GM23338 (cell line): ENCODE measurements at regions not wholly inside any gene's neighbourhood (a gene's known extent, or its start where the extent isn't known, plus 50 kb on each side); places are given as distances from the start of the nearest gene placed in this dataset.

Experiments used
- CREB1 ChIP-seq: fragments of 250-450 bp; sonication (Bioruptor Pico); IDR thresholded peaks from 2 replicates; pipeline ENCODE4 v1.5.0; 2020; ENCODE audit warnings: low read depth, mild to moderate bottlenecking, moderate library complexity
- EZH2 ChIP-seq: fragments of 200-600 bp; sonication (generic); IDR thresholded peaks from one replicate; pipeline ENCODE4 v1.8.0; 2017; ENCODE audit warnings: antibody characterized with exemption, mild to moderate bottlenecking, low read depth; ENCODE audit not compliant: unreplicated experiment
- EZH2phosphoT487 ChIP-seq: fragments of 200-600 bp; sonication (generic); IDR thresholded peaks from one replicate; pipeline ENCODE4 v1.8.1; 2018; ENCODE audit warnings: antibody characterized with exemption; ENCODE audit not compliant: unreplicated experiment
- JUNB ChIP-seq: IDR thresholded peaks from one replicate; pipeline ENCODE4 v1.6.1; 2016; ENCODE audit warnings: antibody characterized with exemption; ENCODE audit not compliant: unreplicated experiment
- POLR2AphosphoS5 ChIP-seq: IDR thresholded peaks from 2 replicates; pipeline ENCODE4 v1.6.1; 2016; ENCODE audit warnings: antibody characterized with exemption, low read depth
- STAT1 ChIP-seq: IDR thresholded peaks from one replicate; pipeline ENCODE4 v1.6.1; 2016; ENCODE audit warnings: antibody characterized with exemption; ENCODE audit not compliant: unreplicated experiment
- ZNF114 ChIP-seq: fragments of 250-450 bp; sonication (Bioruptor Pico); IDR thresholded peaks from 2 replicates; pipeline ENCODE4 v1.5.0; 2020; ENCODE audit warnings: mild to moderate bottlenecking, moderate library complexity
- TF ChIP-seq, protein P1 (sequence below), 2 experiments: fragments of 200-600 bp in 1 of 2; sonication (generic) in 1 of 2; conservative IDR thresholded peaks; 2 replicates each; pipeline versions ENCODE4 v1.5.1 to v1.6.1; 2016 to 2017; ENCODE audit warnings: antibody characterized with exemption in 2 of 2, low read depth in 2 of 2, mild to moderate bottlenecking in 2 of 2, moderate library complexity in 1 of 2
- TF ChIP-seq, protein P2 (sequence below): IDR thresholded peaks from 2 replicates; pipeline ENCODE4 v1.6.1; 2016; ENCODE audit warnings: antibody characterized with exemption
- TF ChIP-seq, protein P3 (sequence below): IDR thresholded peaks from one replicate; pipeline ENCODE4 v1.6.1; 2018; ENCODE audit warnings: antibody characterized with exemption; ENCODE audit not compliant: unreplicated experiment
- TF ChIP-seq, protein P4 (sequence below): fragments of 250-450 bp; sonication (Bioruptor Pico); IDR thresholded peaks from 2 replicates; pipeline ENCODE4 v1.5.0; 2020; ENCODE audit warnings: mild to moderate bottlenecking, moderate library complexity

DNA sequence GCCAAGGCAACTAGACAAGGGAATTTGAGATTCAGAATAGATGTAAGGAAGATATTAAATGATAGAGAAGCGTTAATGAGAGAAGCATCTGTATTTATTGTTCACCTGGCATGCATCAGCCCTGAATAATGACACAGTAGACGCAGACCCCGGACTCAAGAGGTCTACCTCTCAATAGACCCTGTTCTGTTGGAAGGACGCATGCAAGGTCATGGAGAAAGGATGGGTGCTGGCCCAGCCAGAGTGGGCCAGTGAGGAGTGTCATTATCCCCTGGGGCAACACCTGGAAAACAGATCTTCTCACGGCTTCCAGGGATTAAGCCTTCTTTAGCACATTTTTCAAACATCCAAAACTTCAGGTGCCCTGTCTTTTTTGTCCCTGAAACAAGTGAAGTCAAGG is 461.0 kb downstream of the EIPR1 start:
- TF ChIP-seq, protein P1, sequence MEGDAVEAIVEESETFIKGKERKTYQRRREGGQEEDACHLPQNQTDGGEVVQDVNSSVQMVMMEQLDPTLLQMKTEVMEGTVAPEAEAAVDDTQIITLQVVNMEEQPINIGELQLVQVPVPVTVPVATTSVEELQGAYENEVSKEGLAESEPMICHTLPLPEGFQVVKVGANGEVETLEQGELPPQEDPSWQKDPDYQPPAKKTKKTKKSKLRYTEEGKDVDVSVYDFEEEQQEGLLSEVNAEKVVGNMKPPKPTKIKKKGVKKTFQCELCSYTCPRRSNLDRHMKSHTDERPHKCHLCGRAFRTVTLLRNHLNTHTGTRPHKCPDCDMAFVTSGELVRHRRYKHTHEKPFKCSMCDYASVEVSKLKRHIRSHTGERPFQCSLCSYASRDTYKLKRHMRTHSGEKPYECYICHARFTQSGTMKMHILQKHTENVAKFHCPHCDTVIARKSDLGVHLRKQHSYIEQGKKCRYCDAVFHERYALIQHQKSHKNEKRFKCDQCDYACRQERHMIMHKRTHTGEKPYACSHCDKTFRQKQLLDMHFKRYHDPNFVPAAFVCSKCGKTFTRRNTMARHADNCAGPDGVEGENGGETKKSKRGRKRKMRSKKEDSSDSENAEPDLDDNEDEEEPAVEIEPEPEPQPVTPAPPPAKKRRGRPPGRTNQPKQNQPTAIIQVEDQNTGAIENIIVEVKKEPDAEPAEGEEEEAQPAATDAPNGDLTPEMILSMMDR (conservative IDR thresholded peaks at IDR 0.05; ENCODE audit: low read depth in 2 of 2): no peak
- no peak for TF ChIP-seq POLR2AphosphoS5
- TF ChIP-seq ZNF114 (CRISPR knock-in tag): no peak
- no peak for TF ChIP-seq EZH2
- TF ChIP-seq EZH2phosphoT487: no peak
- no peak for TF ChIP-seq STAT1
- TF ChIP-seq, protein P2, sequence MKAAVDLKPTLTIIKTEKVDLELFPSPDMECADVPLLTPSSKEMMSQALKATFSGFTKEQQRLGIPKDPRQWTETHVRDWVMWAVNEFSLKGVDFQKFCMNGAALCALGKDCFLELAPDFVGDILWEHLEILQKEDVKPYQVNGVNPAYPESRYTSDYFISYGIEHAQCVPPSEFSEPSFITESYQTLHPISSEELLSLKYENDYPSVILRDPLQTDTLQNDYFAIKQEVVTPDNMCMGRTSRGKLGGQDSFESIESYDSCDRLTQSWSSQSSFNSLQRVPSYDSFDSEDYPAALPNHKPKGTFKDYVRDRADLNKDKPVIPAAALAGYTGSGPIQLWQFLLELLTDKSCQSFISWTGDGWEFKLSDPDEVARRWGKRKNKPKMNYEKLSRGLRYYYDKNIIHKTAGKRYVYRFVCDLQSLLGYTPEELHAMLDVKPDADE: no peak
- TF ChIP-seq, protein P3, sequence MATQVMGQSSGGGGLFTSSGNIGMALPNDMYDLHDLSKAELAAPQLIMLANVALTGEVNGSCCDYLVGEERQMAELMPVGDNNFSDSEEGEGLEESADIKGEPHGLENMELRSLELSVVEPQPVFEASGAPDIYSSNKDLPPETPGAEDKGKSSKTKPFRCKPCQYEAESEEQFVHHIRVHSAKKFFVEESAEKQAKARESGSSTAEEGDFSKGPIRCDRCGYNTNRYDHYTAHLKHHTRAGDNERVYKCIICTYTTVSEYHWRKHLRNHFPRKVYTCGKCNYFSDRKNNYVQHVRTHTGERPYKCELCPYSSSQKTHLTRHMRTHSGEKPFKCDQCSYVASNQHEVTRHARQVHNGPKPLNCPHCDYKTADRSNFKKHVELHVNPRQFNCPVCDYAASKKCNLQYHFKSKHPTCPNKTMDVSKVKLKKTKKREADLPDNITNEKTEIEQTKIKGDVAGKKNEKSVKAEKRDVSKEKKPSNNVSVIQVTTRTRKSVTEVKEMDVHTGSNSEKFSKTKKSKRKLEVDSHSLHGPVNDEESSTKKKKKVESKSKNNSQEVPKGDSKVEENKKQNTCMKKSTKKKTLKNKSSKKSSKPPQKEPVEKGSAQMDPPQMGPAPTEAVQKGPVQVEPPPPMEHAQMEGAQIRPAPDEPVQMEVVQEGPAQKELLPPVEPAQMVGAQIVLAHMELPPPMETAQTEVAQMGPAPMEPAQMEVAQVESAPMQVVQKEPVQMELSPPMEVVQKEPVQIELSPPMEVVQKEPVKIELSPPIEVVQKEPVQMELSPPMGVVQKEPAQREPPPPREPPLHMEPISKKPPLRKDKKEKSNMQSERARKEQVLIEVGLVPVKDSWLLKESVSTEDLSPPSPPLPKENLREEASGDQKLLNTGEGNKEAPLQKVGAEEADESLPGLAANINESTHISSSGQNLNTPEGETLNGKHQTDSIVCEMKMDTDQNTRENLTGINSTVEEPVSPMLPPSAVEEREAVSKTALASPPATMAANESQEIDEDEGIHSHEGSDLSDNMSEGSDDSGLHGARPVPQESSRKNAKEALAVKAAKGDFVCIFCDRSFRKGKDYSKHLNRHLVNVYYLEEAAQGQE: no peak
- TF ChIP-seq, protein P4, sequence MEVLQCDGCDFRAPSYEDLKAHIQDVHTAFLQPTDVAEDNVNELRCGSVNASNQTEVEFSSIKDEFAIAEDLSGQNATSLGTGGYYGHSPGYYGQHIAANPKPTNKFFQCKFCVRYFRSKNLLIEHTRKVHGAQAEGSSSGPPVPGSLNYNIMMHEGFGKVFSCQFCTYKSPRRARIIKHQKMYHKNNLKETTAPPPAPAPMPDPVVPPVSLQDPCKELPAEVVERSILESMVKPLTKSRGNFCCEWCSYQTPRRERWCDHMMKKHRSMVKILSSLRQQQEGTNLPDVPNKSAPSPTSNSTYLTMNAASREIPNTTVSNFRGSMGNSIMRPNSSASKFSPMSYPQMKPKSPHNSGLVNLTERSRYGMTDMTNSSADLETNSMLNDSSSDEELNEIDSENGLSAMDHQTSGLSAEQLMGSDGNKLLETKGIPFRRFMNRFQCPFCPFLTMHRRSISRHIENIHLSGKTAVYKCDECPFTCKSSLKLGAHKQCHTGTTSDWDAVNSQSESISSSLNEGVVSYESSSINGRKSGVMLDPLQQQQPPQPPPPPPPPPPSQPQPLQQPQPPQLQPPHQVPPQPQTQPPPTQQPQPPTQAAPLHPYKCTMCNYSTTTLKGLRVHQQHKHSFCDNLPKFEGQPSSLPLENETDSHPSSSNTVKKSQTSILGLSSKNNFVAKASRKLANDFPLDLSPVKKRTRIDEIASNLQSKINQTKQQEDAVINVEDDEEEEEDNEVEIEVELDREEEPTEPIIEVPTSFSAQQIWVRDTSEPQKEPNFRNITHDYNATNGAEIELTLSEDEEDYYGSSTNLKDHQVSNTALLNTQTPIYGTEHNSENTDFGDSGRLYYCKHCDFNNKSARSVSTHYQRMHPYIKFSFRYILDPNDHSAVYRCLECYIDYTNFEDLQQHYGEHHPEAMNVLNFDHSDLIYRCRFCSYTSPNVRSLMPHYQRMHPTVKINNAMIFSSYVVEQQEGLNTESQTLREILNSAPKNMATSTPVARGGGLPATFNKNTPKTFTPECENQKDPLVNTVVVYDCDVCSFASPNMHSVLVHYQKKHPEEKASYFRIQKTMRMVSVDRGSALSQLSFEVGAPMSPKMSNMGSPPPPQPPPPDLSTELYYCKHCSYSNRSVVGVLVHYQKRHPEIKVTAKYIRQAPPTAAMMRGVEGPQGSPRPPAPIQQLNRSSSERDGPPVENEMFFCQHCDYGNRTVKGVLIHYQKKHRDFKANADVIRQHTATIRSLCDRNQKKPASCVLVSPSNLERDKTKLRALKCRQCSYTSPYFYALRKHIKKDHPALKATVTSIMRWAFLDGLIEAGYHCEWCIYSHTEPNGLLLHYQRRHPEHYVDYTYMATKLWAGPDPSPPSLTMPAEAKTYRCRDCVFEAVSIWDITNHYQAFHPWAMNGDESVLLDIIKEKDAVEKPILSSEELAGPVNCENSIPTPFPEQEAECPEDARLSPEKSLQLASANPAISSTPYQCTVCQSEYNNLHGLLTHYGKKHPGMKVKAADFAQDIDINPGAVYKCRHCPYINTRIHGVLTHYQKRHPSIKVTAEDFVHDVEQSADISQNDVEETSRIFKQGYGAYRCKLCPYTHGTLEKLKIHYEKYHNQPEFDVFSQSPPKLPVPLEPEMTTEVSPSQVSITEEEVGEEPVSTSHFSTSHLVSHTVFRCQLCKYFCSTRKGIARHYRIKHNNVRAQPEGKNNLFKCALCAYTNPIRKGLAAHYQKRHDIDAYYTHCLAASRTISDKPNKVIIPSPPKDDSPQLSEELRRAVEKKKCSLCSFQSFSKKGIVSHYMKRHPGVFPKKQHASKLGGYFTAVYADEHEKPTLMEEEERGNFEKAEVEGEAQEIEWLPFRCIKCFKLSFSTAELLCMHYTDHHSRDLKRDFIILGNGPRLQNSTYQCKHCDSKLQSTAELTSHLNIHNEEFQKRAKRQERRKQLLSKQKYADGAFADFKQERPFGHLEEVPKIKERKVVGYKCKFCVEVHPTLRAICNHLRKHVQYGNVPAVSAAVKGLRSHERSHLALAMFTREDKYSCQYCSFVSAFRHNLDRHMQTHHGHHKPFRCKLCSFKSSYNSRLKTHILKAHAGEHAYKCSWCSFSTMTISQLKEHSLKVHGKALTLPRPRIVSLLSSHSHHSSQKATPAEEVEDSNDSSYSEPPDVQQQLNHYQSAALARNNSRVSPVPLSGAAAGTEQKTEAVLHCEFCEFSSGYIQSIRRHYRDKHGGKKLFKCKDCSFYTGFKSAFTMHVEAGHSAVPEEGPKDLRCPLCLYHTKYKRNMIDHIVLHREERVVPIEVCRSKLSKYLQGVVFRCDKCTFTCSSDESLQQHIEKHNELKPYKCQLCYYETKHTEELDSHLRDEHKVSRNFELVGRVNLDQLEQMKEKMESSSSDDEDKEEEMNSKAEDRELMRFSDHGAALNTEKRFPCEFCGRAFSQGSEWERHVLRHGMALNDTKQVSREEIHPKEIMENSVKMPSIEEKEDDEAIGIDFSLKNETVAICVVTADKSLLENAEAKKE (CRISPR knock-in tag): no peak
- no peak for TF ChIP-seq CREB1
- TF ChIP-seq JUNB: no peak
